C4-2B (cell line): ENCODE measurements at regions not wholly inside any gene's neighbourhood (a gene's known extent, or its start where the extent isn't known, plus 50 kb on each side); places are given as distances from the start of the nearest gene placed in this dataset.

Source experiments
- CTCF ChIP-seq: fragments of 450-650 bp; conservative IDR thresholded peaks from 2 replicates; pipeline ENCODE4 v1.5.1; 2017; ENCODE audit warnings: mild to moderate bottlenecking
- ZFX ChIP-seq: fragments of 450-650 bp; IDR thresholded peaks from 2 replicates; pipeline ENCODE4 v1.6.1; 2017

GRCh38 chr5:87853541-87853940 lies 415.1 kb downstream of the TMEM161B start:
- TF ChIP-seq CTCF (no peak), ZFX (no peak)
